GM21825 (cell line): ENCODE measurements at regions not wholly inside any gene's neighbourhood (a gene's known extent, or its start where the extent isn't known, plus 50 kb on each side); places are given as distances from the start of the nearest gene placed in this dataset.

ENCODE experiments used
- ATAC-seq: cut with Tn5 transposase; IDR thresholded peaks from one replicate; pipeline ENCODE4 v1.9.1; 2021; ENCODE audit warnings: mild to moderate bottlenecking, moderate library complexity; ENCODE audit not compliant: unreplicated experiment

- ATAC-seq, result no peak
These were observed 153.5 kb upstream of the MEIS2 start for GRCh38 chr15:37253877-37254276.

GRCh38 chr15:37260255-37260654, 159.9 kb upstream of the MEIS2 start:
- ATAC-seq, result no peak

DNA sequence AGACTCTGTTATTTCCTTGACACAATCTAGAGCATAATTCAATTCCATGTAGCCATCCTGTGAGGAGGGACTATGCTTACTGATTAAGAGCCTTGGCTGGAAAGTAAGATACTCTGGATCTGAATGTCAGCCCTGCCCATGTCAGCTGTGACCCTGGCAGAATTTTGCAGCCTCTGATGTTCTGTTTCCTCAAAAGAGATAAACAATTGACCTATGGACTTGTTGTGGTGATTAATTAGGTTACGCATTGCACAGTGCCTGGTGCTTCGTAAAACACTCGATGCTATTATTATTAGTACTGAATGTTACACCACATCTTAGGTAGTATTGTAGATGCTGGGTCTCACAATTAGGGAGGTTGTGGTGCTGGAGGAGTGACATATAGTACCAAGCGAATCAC, 161.3 kb upstream of the MEIS2 start:
- no peak for ATAC-seq

DNA sequence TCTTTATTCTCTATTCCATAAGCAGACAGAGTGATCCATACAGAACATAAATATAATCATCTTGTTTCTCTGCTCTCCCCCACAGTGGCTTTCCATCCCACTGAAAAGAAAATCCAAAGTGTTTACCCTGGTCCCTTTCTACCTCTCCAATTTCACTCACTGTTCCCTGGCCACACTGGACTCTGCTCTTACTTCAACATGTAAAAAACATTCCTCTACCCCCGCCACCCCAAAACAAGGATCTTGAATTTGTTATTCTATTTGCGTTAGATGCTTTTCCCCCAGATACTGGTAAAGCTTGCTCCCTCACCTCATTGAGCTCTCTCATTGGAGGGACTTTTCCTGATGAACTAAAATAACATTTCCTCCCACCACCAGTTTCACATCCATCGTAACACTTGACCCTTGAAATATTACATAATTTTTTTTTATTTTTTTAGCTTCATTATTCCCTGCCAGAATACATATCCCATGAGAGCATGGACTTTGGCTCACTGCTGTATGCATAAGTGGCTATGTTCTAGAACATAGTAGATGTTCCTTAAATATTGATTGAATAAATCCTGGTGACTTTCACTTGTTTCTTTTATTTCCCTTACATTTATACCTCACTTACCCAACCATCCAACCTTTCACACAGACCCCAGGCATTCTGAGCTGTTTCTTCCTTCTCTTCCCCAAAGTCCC, 162.7 kb upstream of the MEIS2 start:
- ATAC-seq, result no peak

DNA sequence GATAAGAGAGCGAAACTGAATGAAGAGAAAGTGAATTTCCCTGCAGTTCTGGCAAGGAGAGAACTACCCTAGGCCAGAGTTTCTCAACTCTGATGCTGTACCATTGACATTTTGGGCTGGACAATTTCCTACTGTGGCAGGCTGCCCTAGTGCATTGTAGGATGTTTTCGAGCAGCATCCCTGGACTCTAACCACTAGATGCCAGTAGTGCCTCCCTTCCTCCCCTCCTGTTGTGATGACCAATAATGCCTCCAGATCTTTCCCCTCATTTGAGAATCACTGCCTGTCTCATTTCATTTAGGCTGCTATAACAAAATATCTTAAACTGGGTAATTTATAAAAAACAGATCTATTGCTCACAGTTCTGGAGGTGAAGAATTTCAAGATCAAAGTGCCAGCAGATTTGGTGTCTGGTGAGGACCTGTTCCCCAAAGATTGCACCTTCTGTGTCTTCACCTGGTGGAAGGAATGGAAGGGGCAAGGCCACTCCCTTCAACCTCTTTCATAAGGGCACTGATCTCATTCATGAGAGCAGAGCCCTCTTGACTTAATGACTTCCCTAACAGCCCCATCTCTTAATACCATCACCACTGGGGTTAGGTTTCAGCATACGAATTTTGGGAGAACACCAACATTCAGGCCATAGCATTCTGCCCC, 188.9 kb upstream of the MEIS2 start:
- ATAC-seq, result no peak

GRCh38 chr15:37291920-37292319, 191.6 kb upstream of the MEIS2 start:
- ATAC-seq, result no peak

GRCh38 chr15:37298271-37298670, 197.9 kb upstream of the MEIS2 start:
- ATAC-seq, result no peak

DNA sequence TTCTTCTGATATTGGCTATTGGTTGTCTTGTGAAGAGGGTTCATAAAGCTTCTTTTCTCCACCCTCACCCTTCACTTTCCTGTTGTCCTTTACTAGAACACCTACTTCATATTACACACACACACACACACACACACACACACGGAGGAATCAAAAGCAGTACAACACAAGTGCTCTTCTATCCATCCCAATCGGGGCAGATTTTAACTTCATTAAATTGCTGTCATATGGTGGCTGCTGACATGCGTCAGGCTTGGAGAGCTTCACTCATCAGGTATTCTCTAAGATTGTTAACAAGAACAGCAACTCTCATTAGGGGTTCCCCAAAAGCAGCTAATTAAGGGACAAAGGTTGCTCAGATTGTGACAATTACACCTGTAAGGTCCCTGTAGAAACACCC, 239.1 kb upstream of the MEIS2 start:
- ATAC-seq, result no peak

- no peak for ATAC-seq
These were observed 239.5 kb upstream of the MEIS2 start for GRCh38 chr15:37339856-37340255.

DNA sequence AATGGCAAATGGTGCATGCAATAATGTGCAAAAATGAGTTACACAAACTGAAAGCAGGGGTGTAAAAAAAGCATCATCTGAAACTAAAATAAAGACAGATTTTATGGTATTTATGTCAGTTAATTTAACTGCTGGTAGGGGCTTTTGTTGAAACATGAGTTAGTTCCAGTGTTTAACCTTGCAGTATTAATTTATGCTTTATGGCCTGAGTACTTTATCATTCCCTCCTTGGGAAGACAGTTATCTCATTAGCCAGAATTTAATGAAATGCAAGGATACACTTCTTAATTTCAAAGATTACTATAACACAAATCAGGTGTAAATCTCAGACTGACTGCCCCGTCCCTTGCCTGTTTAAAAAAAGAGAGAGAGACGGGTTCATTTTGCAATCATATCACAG, 240.1 kb upstream of the MEIS2 start:
- ATAC-seq, result no peak

GRCh38 chr15:37359101-37359892, 258.9 kb upstream of the MEIS2 start:
- no peak for ATAC-seq

DNA sequence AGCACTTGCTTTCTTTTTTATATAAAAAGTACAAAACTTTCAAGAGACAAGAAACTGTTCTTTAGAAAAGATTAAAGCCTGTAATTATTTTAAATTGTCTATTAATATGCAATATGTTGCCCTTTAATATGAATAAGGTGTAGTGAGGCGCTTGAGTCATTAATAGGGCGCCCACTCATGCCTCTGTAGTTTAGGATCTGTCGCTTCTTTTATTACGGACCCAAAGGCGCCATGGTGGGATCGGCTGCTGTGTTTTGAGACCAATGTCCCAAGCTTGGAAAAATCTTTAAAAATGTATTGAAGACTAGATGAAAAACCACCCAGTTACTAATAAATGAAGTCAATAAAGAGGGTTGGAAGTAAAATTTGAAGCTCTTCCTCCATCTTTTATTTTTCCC, 259.5 kb upstream of the MEIS2 start:
- no peak for ATAC-seq

GRCh38 chr15:37360724-37361123, 260.4 kb upstream of the MEIS2 start:
- ATAC-seq, result no peak

DNA sequence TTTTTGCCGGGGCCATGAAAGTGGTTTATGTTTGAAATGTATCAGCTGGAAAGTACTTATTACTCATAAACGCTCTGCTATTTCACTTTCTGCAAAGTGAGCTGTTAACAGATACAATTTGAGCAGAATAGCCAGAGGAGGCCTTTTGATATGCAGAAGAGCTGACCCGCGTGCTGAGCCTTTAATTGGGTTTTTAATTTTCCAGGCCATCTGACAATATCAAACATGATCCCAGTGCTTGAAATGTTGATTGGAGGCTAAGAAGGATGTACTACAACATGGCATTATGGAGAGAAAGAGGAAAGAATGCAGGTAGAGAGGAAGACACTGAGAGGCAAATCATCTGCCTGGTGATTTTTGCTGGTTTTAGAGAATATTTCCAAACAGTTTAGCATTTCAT, 261.3 kb upstream of the MEIS2 start:
- no peak for ATAC-seq

- no peak for ATAC-seq
These were observed 262.1 kb upstream of the MEIS2 start for GRCh38 chr15:37362414-37362813.

DNA sequence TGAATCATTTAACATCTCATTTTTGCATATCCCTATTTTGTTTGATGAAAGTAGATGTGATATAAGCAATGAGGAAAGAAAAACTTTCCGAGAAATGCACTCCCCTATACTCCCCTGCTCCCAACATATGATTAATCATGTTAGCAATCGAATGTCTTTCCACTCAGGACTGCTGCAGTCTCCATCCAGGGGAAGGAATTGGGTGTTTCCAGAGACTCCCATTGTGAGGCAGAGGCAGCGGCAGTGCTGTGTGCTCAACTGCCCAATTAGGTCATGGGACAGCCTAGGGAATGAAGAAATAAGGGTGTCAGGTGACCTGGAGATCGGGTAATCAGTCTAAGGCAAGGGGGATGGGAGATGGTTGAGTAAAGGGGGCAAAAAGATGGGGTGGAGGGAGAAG, 268.6 kb upstream of the MEIS2 start:
- no peak for ATAC-seq

GRCh38 chr15:37370941-37371340, 270.6 kb upstream of the MEIS2 start:
- no peak for ATAC-seq

DNA sequence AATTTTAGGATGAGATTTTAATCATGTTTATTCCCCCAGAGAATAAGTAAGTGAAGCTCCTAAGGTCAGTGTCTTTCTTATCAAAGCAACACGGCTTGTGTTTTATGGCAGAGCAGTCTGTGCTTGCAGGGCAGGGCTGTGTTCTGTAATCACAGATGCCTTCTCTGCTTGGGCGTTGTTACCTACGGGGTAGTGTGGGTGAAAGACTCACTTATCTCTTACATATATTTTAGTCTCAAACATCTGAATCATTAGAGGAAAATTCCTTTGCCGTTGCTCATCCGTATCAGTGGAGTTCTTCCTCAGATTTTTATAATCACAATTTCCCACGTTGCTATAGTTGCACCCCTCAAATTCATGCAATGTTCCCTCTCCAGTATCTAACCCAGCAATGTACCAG, 271.7 kb upstream of the MEIS2 start:
- no peak for ATAC-seq

DNA sequence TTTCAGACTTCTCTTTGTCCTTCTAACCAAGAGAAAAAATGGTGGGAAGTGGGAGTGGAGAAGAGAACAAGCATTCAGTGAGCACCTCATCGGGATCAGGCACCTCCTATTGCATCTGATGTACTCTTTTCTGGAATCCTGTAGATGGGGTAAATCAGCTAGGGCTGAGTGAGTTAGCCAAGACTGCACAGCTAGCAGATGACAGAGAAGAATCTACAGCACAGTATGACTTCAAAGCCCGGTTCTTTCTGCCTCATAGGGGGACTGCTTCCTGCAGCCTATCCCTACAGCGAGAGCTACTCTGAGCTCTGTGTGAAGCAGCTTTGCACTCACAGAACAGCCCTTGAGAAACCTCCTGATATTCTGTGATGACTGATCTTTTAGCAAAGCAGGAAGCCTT, 275.2 kb upstream of the MEIS2 start:
- no peak for ATAC-seq

DNA sequence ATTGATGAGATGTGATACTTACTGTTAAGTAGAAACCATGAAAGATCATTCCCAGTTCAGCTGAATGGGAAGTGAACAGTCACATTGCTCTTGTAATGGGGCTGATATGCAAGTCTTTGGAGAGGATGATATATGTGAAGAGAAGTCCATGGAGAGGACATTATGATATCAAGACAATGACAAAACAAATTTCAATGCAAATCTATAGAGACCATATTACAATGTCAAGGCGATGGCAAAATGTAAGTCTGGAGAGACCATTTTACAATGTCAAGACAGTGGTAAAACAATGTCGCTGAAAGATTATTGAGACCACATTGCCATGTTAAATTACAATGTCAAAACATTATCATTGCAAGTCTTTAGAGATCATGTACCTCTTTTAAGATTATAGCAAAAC, 277.1 kb upstream of the MEIS2 start:
- ATAC-seq, result no peak

GRCh38 chr15:37394402-37395099, 294.2 kb upstream of the MEIS2 start:
- no peak for ATAC-seq

- no peak for ATAC-seq
These were observed 294.7 kb upstream of the MEIS2 start for GRCh38 chr15:37395100-37395468.
